ENCODE measurements at regions not wholly inside any gene's neighbourhood (a gene's known extent, or its start where the extent isn't known, plus 50 kb on each side); places are given as distances from the start of the nearest gene placed in this dataset.

DNA sequence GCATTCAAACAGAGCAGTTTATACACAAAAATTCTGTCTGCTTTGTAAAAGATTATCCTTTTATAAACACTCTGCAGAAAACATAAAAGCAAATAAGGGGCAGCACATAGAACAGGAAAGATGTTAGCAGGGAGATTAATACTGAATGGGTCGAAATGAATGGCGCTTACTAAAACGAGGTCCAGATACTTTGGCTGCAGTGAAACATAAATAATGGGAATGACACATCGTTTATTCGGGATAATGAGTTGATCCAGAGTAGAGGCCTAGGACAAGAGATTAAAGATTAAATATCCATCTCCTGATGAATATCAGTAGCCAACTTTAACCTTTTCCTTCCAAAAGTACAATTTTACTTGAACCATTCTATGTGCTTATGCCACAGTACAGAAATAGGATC is 54.4 kb upstream of the PROX1 start:
- TF ChIP-seq, protein P1, sequence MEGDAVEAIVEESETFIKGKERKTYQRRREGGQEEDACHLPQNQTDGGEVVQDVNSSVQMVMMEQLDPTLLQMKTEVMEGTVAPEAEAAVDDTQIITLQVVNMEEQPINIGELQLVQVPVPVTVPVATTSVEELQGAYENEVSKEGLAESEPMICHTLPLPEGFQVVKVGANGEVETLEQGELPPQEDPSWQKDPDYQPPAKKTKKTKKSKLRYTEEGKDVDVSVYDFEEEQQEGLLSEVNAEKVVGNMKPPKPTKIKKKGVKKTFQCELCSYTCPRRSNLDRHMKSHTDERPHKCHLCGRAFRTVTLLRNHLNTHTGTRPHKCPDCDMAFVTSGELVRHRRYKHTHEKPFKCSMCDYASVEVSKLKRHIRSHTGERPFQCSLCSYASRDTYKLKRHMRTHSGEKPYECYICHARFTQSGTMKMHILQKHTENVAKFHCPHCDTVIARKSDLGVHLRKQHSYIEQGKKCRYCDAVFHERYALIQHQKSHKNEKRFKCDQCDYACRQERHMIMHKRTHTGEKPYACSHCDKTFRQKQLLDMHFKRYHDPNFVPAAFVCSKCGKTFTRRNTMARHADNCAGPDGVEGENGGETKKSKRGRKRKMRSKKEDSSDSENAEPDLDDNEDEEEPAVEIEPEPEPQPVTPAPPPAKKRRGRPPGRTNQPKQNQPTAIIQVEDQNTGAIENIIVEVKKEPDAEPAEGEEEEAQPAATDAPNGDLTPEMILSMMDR (IDR thresholded peaks at IDR 0.05) = no peak
- TF ChIP-seq POLR2A (IDR thresholded peaks at IDR 0.05) (no peak), POLR2AphosphoS5 (IDR thresholded peaks at IDR 0.05) (no peak)
